ENCODE measurements at regions not wholly inside any gene's neighbourhood (a gene's known extent, or its start where the extent isn't known, plus 50 kb on each side); places are given as distances from the start of the nearest gene placed in this dataset.

DNA sequence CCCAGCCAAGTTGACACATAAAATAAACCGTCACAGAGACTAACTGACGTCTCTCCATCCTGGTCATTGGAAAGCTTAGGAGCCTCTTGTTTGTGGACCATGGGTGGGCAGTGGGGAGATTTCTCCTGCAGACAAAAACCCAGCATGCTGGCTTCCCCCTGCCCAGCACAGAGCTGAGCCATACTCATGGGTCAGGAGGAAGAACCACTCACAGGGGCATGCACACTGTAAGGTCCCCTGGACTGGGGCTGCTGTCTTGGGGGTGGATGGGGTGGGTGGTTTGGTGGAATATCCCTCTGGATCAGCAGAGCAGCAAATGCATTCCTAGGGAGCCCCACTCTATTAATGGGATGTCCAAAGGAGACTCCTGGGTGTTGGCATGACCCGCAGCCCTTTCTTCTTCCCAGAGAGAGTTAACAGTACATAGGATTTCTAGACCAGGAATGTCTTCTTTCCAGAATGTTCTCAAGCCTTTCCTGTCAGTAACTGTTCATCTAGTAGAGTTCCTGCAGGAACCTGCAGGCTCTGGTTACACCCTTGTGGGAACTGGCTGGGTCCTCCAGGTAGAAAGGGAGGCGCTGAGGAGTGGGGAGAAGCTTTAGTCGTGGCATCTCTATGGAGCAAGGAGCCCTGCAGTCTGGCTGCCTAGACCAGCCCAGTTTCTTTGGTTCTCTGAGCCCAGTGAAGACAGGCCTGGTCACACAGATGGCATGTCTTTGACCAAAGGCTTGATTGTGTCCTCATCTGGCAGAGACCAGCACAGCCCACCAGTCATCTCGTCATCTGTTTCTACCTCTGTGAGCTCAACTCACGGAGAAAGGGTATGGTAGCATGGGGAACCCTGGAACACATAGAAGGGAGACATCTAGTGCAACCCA lies 73.4 kb upstream of the PRR23C start:
- no peak for TF ChIP-seq EZH2 (IDR thresholded peaks at IDR 0.05; ENCODE audit: borderline replicate concordance, low read length)
- TF ChIP-seq, protein P1, sequence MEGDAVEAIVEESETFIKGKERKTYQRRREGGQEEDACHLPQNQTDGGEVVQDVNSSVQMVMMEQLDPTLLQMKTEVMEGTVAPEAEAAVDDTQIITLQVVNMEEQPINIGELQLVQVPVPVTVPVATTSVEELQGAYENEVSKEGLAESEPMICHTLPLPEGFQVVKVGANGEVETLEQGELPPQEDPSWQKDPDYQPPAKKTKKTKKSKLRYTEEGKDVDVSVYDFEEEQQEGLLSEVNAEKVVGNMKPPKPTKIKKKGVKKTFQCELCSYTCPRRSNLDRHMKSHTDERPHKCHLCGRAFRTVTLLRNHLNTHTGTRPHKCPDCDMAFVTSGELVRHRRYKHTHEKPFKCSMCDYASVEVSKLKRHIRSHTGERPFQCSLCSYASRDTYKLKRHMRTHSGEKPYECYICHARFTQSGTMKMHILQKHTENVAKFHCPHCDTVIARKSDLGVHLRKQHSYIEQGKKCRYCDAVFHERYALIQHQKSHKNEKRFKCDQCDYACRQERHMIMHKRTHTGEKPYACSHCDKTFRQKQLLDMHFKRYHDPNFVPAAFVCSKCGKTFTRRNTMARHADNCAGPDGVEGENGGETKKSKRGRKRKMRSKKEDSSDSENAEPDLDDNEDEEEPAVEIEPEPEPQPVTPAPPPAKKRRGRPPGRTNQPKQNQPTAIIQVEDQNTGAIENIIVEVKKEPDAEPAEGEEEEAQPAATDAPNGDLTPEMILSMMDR (IDR thresholded peaks at IDR 0.05; ENCODE audit: low read length) = no peak
- no peak overlapping the region for H3K4me2 ChIP-seq (ENCODE audit: low read length)
- no peaks in the 10 kb centered on the region for H4K20me1 ChIP-seq (ENCODE audit: insufficient read depth, low read length)
- H3F3A ChIP-seq (ENCODE audit: insufficient read depth, low read length) = no peaks in the 10 kb centered on the region
- no peaks in the 10 kb centered on the region for H3K36me3 ChIP-seq (ENCODE audit: insufficient read depth, low read length)
- no peak overlapping the region for H3K9ac ChIP-seq (ENCODE audit: low read length)
- no peaks in the 10 kb centered on the region for H3K79me2 ChIP-seq (ENCODE audit: insufficient read depth, low read length)
- no peak overlapping the region for H3K4me3 ChIP-seq (ENCODE audit: low read depth, low read length, poor library complexity, severe bottlenecking)
- H3K4me1 ChIP-seq (ENCODE audit: insufficient read depth, low read length, severe bottlenecking) = no peaks in the 10 kb centered on the region
- no peak overlapping the region for H2AFZ ChIP-seq (ENCODE audit: low read length)
- H3K27me3 ChIP-seq (ENCODE audit: insufficient read depth, low read length) = no peaks in the 10 kb centered on the region
- no peak overlapping the region for H3K27ac ChIP-seq (ENCODE audit: low read depth, low read length, poor library complexity, severe bottlenecking)
- H3K9me2 ChIP-seq (ENCODE audit: low read depth, low read length) = no peaks in the 10 kb centered on the region
- H3K9me3 ChIP-seq (ENCODE audit: low read length) = no peaks in the 10 kb centered on the region

- Histone ChIP-seq H3F3A (ENCODE audit: insufficient read depth, low read length) (no peaks in the 10 kb centered on the region), H3K4me3 (ENCODE audit: low read depth, low read length, poor library complexity, severe bottlenecking) (no peak overlapping the region), H3K4me2 (ENCODE audit: low read length) (no peak overlapping the region), H3K9me3 (ENCODE audit: low read length) (no peaks in the 10 kb centered on the region), H3K4me1 (ENCODE audit: insufficient read depth, low read length, severe bottlenecking) (no peaks in the 10 kb centered on the region), H3K27ac (ENCODE audit: low read depth, low read length, poor library complexity, severe bottlenecking) (no peak overlapping the region), H3K9ac (ENCODE audit: low read length) (no peak overlapping the region), H3K36me3 (ENCODE audit: insufficient read depth, low read length) (no peaks in the 10 kb centered on the region), H3K79me2 (ENCODE audit: insufficient read depth, low read length) (no peaks in the 10 kb centered on the region), H3K9me2 (ENCODE audit: low read depth, low read length) (no peaks in the 10 kb centered on the region), H3K27me3 (ENCODE audit: insufficient read depth, low read length) (no peaks in the 10 kb centered on the region), H4K20me1 (ENCODE audit: insufficient read depth, low read length) (no peaks in the 10 kb centered on the region), H2AFZ (ENCODE audit: low read length) (no peak overlapping the region)
- TF ChIP-seq, protein P1 (IDR thresholded peaks at IDR 0.05; ENCODE audit: low read length) = no peak
- TF ChIP-seq EZH2 (IDR thresholded peaks at IDR 0.05; ENCODE audit: borderline replicate concordance, low read length) = no peak
These were observed 74.1 kb upstream of the PRR23C start for GRCh38 chr3:139118835-139119234.

- Histone ChIP-seq H3K4me3 (ENCODE audit: low read depth, low read length, poor library complexity, severe bottlenecking) (no peak overlapping the region), H3K36me3 (ENCODE audit: insufficient read depth, low read length) (no peaks in the 10 kb centered on the region), H3K79me2 (ENCODE audit: insufficient read depth, low read length) (no peaks in the 10 kb centered on the region), H3K4me1 (ENCODE audit: insufficient read depth, low read length, severe bottlenecking) (no peaks in the 10 kb centered on the region), H3K9ac (ENCODE audit: low read length) (no peak overlapping the region), H3K4me2 (ENCODE audit: low read length) (no peak overlapping the region), H3K27ac (ENCODE audit: low read depth, low read length, poor library complexity, severe bottlenecking) (no peak overlapping the region), H3K9me2 (ENCODE audit: low read depth, low read length) (no peaks in the 10 kb centered on the region), H3K9me3 (ENCODE audit: low read length) (no peaks in the 10 kb centered on the region), H2AFZ (ENCODE audit: low read length) (no peak overlapping the region), H4K20me1 (ENCODE audit: insufficient read depth, low read length) (no peaks in the 10 kb centered on the region), H3K27me3 (ENCODE audit: insufficient read depth, low read length) (no peaks in the 10 kb centered on the region), H3F3A (ENCODE audit: insufficient read depth, low read length) (no peaks in the 10 kb centered on the region)
- TF ChIP-seq EZH2 (IDR thresholded peaks at IDR 0.05; ENCODE audit: borderline replicate concordance, low read length) = no peak
- TF ChIP-seq, protein P1 (IDR thresholded peaks at IDR 0.05; ENCODE audit: low read length) = no peak
These were observed 74.8 kb upstream of the PRR23C start for GRCh38 chr3:139119331-139120025.
